HL-60/S4 (cell line): ENCODE measurements at regions not wholly inside any gene's neighbourhood (a gene's known extent, or its start where the extent isn't known, plus 50 kb on each side); places are given as distances from the start of the nearest gene placed in this dataset.

Experiments used
- in situ Hi-C: fragments of 300-500 bp; cut with MboI; formaldehyde crosslinking; loops from 2 replicates; pipeline ENCODE4 v1.14.3; 2022; ENCODE audit warnings: low sequenced_read_pairs

GRCh38 chr15:70293591-70294470 is 196.1 kb upstream of the TLE3 start:
- in situ Hi-C loops, result no loop called here

- in situ Hi-C loops, result no loop called here
Measured at GRCh38 chr15:70293138-70293537, 195.4 kb upstream of the TLE3 start.

- in situ Hi-C loops, result no loop called here
Measured at GRCh38 chr15:70292076-70292760, 194.5 kb upstream of the TLE3 start.

- in situ Hi-C loops, result no loop called here
Measured at GRCh38 chr15:70291305-70292075, 193.8 kb upstream of the TLE3 start.

GRCh38 chr15:70290708-70291107 is 193.0 kb upstream of the TLE3 start:
- in situ Hi-C loops, result no loop called here

GRCh38 chr15:70289191-70289955 is 191.7 kb upstream of the TLE3 start:
- in situ Hi-C loops, result no loop called here

- in situ Hi-C loops, result no loop called here
Measured at GRCh38 chr15:70286113-70286806, 188.5 kb upstream of the TLE3 start.

- in situ Hi-C loops, result no loop called here
Measured at GRCh38 chr15:70284438-70285214, 186.9 kb upstream of the TLE3 start.

- in situ Hi-C loops, result no loop called here
Measured at GRCh38 chr15:70283511-70283910, 185.8 kb upstream of the TLE3 start.

- in situ Hi-C loops, result no loop called here
Measured at GRCh38 chr15:70281811-70282307, 184.1 kb upstream of the TLE3 start.

- in situ Hi-C loops, result no loop called here
Measured at GRCh38 chr15:70281261-70281810, 183.6 kb upstream of the TLE3 start.

GRCh38 chr15:70280781-70281180 is 183.1 kb upstream of the TLE3 start:
- in situ Hi-C loops, result no loop called here

- in situ Hi-C loops, result no loop called here
Measured at GRCh38 chr15:70279096-70279495, 181.4 kb upstream of the TLE3 start.

- in situ Hi-C loops, result no loop called here
Measured at GRCh38 chr15:70278644-70279043, 180.9 kb upstream of the TLE3 start.

- in situ Hi-C loops, result no loop called here
Measured at GRCh38 chr15:70277556-70277955, 179.8 kb upstream of the TLE3 start.

- in situ Hi-C loops, result no loop called here
Measured at GRCh38 chr15:70276401-70276800, 178.7 kb upstream of the TLE3 start.

- in situ Hi-C loops, result no loop called here
Measured at GRCh38 chr15:70275461-70276138, 177.9 kb upstream of the TLE3 start.

- in situ Hi-C loops, result no loop called here
Measured at GRCh38 chr15:70274908-70275307, 177.2 kb upstream of the TLE3 start.
